Mesothelial cell of epicardium (in vitro differentiated cells): ENCODE measurements at regions not wholly inside any gene's neighbourhood (a gene's known extent, or its start where the extent isn't known, plus 50 kb on each side); places are given as distances from the start of the nearest gene placed in this dataset.

Source experiments
- DNase-seq, 2 experiments: peaks; one replicate each; pipeline ENCODE4 v3.0.0; 2021; ENCODE audit warnings: low spot score in 2 of 2; ENCODE audit not compliant: unreplicated experiment in 2 of 2
- H3K27ac Mint-ChIP-seq: 2 replicates; pipeline ENCODE4 v1.8.0; 2021; ENCODE audit warnings: mixed read lengths
- H3K27me3 Mint-ChIP-seq: 2 replicates; pipeline ENCODE4 v1.8.0; 2021; ENCODE audit warnings: low read depth, mixed read lengths
- H3K36me3 Mint-ChIP-seq: 2 replicates; pipeline ENCODE4 v1.8.0; 2021; ENCODE audit warnings: mixed read lengths
- H3K4me1 Mint-ChIP-seq: 2 replicates; pipeline ENCODE4 v1.8.0; 2021; ENCODE audit warnings: mixed read lengths
- H3K4me3 Mint-ChIP-seq: 2 replicates; pipeline ENCODE4 v1.8.0; 2021; ENCODE audit warnings: mild to moderate bottlenecking, moderate library complexity, mixed read lengths
- H3K9me3 Mint-ChIP-seq: 2 replicates; pipeline ENCODE4 v1.8.0; 2021; ENCODE audit warnings: mixed read lengths
- TF ChIP-seq, protein P1 (sequence below): fragments of 200-600 bp; sonication (generic); IDR thresholded peaks from one replicate; pipeline ENCODE4 v1.5.0; 2021; ENCODE audit warnings: antibody characterized with exemption; ENCODE audit not compliant: unreplicated experiment

DNA sequence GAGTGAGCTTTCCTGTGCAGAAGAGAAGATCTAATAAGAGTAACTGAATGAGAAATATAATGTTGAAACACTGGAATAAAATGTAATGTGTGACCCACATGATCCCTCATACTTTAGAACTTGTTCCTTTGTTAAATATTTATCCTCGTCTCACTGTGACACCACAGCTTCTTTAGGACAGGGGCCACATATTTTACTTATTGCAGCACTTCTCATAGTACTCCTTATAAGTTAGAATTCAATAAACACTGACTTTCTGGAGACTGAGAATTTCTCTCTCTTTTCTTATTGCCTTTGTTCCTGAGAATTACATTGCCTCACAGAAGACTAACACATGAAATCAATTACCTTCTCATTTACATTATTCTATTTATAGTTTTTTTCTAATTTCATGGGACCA is 1234.6 kb upstream of the CHAC2 start:
- H3K4me3 Mint-ChIP-seq: no peak overlapping the region
- no peaks in the 10 kb centered on the region for H3K27me3 Mint-ChIP-seq
- H3K36me3 Mint-ChIP-seq: no peaks in the 10 kb centered on the region
- no peaks in the 10 kb centered on the region for H3K9me3 Mint-ChIP-seq
- no peaks in the 10 kb centered on the region for H3K4me1 Mint-ChIP-seq
- DNase-seq: no peak
- TF ChIP-seq, protein P1, sequence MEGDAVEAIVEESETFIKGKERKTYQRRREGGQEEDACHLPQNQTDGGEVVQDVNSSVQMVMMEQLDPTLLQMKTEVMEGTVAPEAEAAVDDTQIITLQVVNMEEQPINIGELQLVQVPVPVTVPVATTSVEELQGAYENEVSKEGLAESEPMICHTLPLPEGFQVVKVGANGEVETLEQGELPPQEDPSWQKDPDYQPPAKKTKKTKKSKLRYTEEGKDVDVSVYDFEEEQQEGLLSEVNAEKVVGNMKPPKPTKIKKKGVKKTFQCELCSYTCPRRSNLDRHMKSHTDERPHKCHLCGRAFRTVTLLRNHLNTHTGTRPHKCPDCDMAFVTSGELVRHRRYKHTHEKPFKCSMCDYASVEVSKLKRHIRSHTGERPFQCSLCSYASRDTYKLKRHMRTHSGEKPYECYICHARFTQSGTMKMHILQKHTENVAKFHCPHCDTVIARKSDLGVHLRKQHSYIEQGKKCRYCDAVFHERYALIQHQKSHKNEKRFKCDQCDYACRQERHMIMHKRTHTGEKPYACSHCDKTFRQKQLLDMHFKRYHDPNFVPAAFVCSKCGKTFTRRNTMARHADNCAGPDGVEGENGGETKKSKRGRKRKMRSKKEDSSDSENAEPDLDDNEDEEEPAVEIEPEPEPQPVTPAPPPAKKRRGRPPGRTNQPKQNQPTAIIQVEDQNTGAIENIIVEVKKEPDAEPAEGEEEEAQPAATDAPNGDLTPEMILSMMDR: no peak
- H3K27ac Mint-ChIP-seq: no peak overlapping the region

DNA sequence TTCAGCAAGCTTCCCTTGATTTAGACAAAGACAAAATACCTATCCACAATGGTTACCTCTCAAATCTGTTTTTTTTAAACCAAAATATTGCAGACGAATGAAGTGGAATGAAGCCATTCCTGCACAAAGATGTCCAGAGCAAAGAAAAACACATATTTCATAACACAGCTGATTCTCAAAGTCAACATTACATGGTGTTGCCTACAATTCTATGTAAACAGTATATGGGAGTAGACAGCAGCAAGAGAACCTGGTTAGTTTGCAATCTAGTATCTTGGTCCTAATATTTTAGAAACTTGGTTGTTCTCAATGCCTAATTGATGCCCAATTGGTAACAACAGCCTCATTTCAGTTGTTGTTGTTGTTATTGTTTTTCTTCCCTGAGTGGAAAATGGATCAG is 1240.9 kb upstream of the CHAC2 start:
- H3K4me1 Mint-ChIP-seq: no peaks in the 10 kb centered on the region
- H3K36me3 Mint-ChIP-seq: no peaks in the 10 kb centered on the region
- no peaks in the 10 kb centered on the region for H3K9me3 Mint-ChIP-seq
- H3K27ac Mint-ChIP-seq: no peak overlapping the region
- TF ChIP-seq, protein P1: no peak
- no peak for DNase-seq
- H3K27me3 Mint-ChIP-seq: no peaks in the 10 kb centered on the region
- no peak overlapping the region for H3K4me3 Mint-ChIP-seq

DNA sequence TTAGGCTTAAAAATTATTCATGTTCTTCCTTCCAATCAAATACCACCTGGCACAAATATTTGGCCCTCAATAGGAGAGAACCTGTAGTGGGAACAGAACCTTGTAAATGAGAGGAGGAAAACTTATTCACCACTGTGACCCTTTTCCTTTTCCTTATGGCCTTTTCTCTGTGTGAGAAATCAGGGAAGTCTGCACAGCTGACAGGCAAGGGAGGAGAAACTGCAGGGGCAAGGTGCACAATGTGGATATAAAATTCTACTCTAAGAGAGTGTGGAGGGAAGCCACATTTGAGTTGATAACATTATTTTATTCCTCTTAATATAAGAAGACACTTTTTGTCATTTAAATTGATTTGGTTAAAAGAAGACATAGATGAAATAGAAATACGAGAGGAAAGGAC is 1247.0 kb upstream of the CHAC2 start:
- H3K36me3 Mint-ChIP-seq: no peaks in the 10 kb centered on the region
- TF ChIP-seq, protein P1: no peak
- DNase-seq: no peak
- no peaks in the 10 kb centered on the region for H3K4me1 Mint-ChIP-seq
- no peaks in the 10 kb centered on the region for H3K27me3 Mint-ChIP-seq
- no peak overlapping the region for H3K4me3 Mint-ChIP-seq
- H3K9me3 Mint-ChIP-seq: no peaks in the 10 kb centered on the region
- no peak overlapping the region for H3K27ac Mint-ChIP-seq

DNA sequence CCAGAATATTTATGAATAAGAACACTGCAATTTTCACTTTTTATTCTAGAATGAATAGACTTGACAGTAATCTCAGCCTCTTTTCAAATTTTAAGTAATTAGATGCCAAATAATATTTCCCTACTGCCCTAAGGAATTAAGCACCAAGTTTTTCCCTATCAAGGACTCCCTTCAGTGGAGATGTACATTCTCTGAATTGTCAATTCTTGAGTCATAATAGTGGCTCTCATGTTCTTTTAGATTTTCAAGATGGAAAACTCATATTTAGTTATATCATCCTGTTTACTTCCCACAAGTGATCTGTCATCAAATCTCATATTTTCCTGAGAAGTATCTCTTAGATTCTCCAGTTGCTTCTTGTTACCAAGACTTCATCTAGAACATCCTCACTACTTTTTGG is 1248.9 kb upstream of the CHAC2 start:
- TF ChIP-seq, protein P1: no peak
- Mint-ChIP-seq H3K9me3 (peaks cover 8% of the 10 kb centered on the region), H3K27ac (no peak overlapping the region), H3K4me3 (no peak overlapping the region), H3K27me3 (no peaks in the 10 kb centered on the region), H3K36me3 (no peaks in the 10 kb centered on the region), H3K4me1 (no peaks in the 10 kb centered on the region)
- no peak for DNase-seq

DNA sequence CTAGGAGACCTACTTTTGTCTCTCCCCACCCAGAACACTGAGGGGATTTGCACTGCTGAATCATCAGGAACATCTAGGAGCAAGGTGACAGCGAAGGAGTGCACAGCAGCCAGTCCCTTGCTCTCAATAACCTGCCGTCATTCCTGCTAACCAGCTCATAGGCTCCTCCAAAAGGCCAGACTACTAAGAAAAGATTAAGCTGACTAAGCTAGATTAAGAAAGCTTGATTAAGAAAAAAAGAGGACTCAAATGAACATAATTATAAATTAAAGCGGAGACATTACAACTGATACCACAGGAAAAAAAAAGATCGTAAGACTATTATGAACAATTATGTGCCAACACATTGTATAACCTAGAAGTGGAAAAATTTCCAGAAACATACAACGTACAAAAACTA is 1254.8 kb upstream of the CHAC2 start:
- Mint-ChIP-seq H3K9me3 (peaks cover 8% of the 10 kb centered on the region), H3K4me1 (no peaks in the 10 kb centered on the region), H3K27ac (no peak overlapping the region), H3K36me3 (no peaks in the 10 kb centered on the region), H3K4me3 (no peak overlapping the region), H3K27me3 (no peaks in the 10 kb centered on the region)
- no peak for DNase-seq
- TF ChIP-seq, protein P1: no peak

DNA sequence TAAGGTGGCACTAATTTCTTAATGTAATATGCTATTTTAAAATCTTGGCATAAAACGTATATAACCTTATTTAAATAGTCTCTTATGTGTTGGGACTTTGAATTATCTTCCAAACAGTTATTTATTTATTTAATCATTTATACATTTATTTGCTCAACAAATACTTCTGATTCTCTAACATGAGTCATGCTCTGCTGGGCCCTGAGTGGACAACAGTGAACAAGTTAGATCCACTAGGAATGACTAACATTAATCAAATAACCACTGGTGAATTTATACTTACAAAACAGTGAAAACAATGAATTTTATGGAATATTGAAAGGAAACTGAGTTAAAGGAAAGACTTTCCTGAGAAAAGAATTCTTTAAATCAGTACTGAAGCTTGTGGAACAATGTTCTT is 1257.2 kb upstream of the CHAC2 start:
- Mint-ChIP-seq H3K9me3 (peaks cover 8% of the 10 kb centered on the region), H3K27me3 (no peaks in the 10 kb centered on the region), H3K4me1 (no peaks in the 10 kb centered on the region), H3K4me3 (no peak overlapping the region), H3K27ac (no peak overlapping the region), H3K36me3 (no peaks in the 10 kb centered on the region)
- no peak for DNase-seq
- TF ChIP-seq, protein P1: no peak
